Stomach (tissue), 8 donors: ENCODE measurements at regions not wholly inside any gene's neighbourhood (a gene's known extent, or its start where the extent isn't known, plus 50 kb on each side); places are given as distances from the start of the nearest gene placed in this dataset.
A peak's percentile ranks its signal among the peaks of the same experiment; 100 is the strongest.

ENCODE experiments used
- DNase-seq, 2 donors: peaks; one replicate each; pipeline versions ENCODE4 v3.0.0 to v3.0.0-alpha.2; 2013 to 2019
- H3K27ac ChIP-seq, 5 donors: fragments of 200-600 bp in 4 of 5; sonication (generic) in 4 of 5; one replicate each; pipeline ENCODE4 v1.5.1; 2013 to 2019; ENCODE audit warnings: mild to moderate bottlenecking in 1 of 5, moderate library complexity in 1 of 5
- H3K27me3 ChIP-seq, 3 donors: fragments of 200-600 bp; sonication (generic); one replicate each; pipeline ENCODE4 v1.5.1; 2017 to 2019; ENCODE audit warnings: mixed run types in 1 of 3
- H3K36me3 ChIP-seq, 4 donors: fragments of 200-600 bp; sonication (generic); 1 replicate in 3 of 4; 2 replicates in 1 of 4; pipeline ENCODE4 v1.5.1; 2016 to 2019
- H3K4me1 ChIP-seq, 4 donors: fragments of 200-600 bp; sonication (generic); one replicate each; pipeline ENCODE4 v1.5.1; 2016 to 2019
- H3K4me3 ChIP-seq, 4 donors: fragments of 200-600 bp; sonication (generic) in 3 of 4; one replicate each; pipeline ENCODE4 v1.5.1; 2016 to 2019; ENCODE audit warnings: mild to moderate bottlenecking in 1 of 4
- H3K9me3 ChIP-seq, 4 donors: fragments of 200-600 bp; sonication (generic); one replicate each; pipeline ENCODE4 v1.5.1; 2016 to 2019
- CTCF ChIP-seq, 7 experiments: fragments of 450-650 bp in 4 of 7; fragments of 200-600 bp in 3 of 7; sonication (generic) in 3 of 7; IDR thresholded peaks; one replicate each; pipeline ENCODE4 v1.5.1; 2016 to 2019; ENCODE audit warnings: antibody characterized with exemption in 7 of 7, control low read depth in 2 of 7, mild to moderate bottlenecking in 1 of 7
- EP300 ChIP-seq: sonication (generic); formaldehyde crosslinking; IDR thresholded peaks from one replicate; pipeline ENCODE4 v1.6.1; 2017; ENCODE audit warnings: antibody characterized with exemption
- POLR2A ChIP-seq, 4 donors: fragments of 450-650 bp; IDR thresholded peaks; one replicate each; pipeline ENCODE4 v1.6.1; 2016; ENCODE audit warnings: antibody characterized with exemption in 4 of 4, control low read depth in 2 of 4, mild to moderate bottlenecking in 1 of 4, moderate library complexity in 1 of 4
- POLR2AphosphoS5 ChIP-seq, 3 donors: sonication (generic); formaldehyde crosslinking; IDR thresholded peaks; one replicate each; pipeline ENCODE4 v1.6.1; 2016; ENCODE audit warnings: antibody characterized with exemption in 3 of 3
- WGBS, 5 donors: extraction: QIAGEN DNeasy Blood & Tissue Kit in 3 of 5; methylation state at CpG; one replicate each; pipeline versions ENCODE4 v1.1.5 to v1.1.7; 2013 to 2018; 5-methylcytosine and 5-hydroxymethylcytosine counted together
- intact Hi-C: fragments of 100-400 bp; cut with DNase I; formaldehyde crosslinking; loops from one replicate; pipeline ENCODE4 v1.15.1; 2023; ENCODE audit warnings: low total_unique reads
- donor health status: healthy with polysubstance abuse.
- donor health status: Bipolar disorder and iron deficiency.
- donor health status: healthy.

- 67 to 86% (median 81%) methylated on average over 1 of the region's 1 CpG for WGBS, 5 donors
- Histone ChIP-seq H3K9me3 (peaks cover 0 to 11% (median 4%) of the 10 kb centered on the region in 4 donors), H3K36me3 (no peaks in the 10 kb centered on the region), H3K4me1 (no peaks in the 10 kb centered on the region), H3K27ac (no peak overlapping the region), H3K4me3 (no peak overlapping the region), H3K27me3 (no peaks in the 10 kb centered on the region)
- TF ChIP-seq POLR2A (IDR thresholded peaks at IDR 0.05) (no peak), EP300 (no peak), POLR2AphosphoS5 (IDR thresholded peaks at IDR 0.05) (no peak), CTCF (IDR thresholded peaks at IDR 0.05) (no peak)
- no peak for DNase-seq
- intact Hi-C loops = no loop called here
Measured at GRCh38 chr9:25421560-25421959, 256.7 kb downstream of the TUSC1 start.

GRCh38 chr9:25418974-25419373, 259.3 kb downstream of the TUSC1 start:
- Histone ChIP-seq H3K27me3 (no peaks in the 10 kb centered on the region), H3K36me3 (no peaks in the 10 kb centered on the region), H3K4me3 (no peak overlapping the region), H3K27ac (no peak overlapping the region), H3K4me1 (peaks cover 0 to 5% (median 0%) of the 10 kb centered on the region in 4 donors), H3K9me3 (no peaks in the 10 kb centered on the region)
- TF ChIP-seq CTCF (IDR thresholded peaks at IDR 0.05) = no peak
- TF ChIP-seq POLR2A (IDR thresholded peaks at IDR 0.05) = no peak
- TF ChIP-seq EP300 = no peak
- TF ChIP-seq POLR2AphosphoS5 (IDR thresholded peaks at IDR 0.05) = no peak
- DNase-seq = no peak
- intact Hi-C loops = no loop called here

GRCh38 chr9:25415718-25416117, 262.5 kb downstream of the TUSC1 start:
- peak in 1 of 2 donors; percentile 4 for DNase-seq
- 10 to 30% (median 25%) methylated on average over 1 of the region's 1 CpG for WGBS, 5 donors
- Histone ChIP-seq H3K27ac (no peak overlapping the region), H3K4me1 (peaks cover 0 to 5% (median 0%) of the 10 kb centered on the region in 4 donors), H3K36me3 (no peaks in the 10 kb centered on the region), H3K9me3 (no peaks in the 10 kb centered on the region), H3K4me3 (no peak overlapping the region), H3K27me3 (no peaks in the 10 kb centered on the region)
- intact Hi-C loops = no loop called here
- TF ChIP-seq POLR2A (IDR thresholded peaks at IDR 0.05) (no peak), CTCF (IDR thresholded peaks at IDR 0.05) (no peak), POLR2AphosphoS5 (IDR thresholded peaks at IDR 0.05) (no peak), EP300 (no peak)

- Histone ChIP-seq H3K9me3 (no peaks in the 10 kb centered on the region), H3K36me3 (no peaks in the 10 kb centered on the region), H3K4me3 (no peak overlapping the region), H3K4me1 (peaks cover 0 to 5% (median 0%) of the 10 kb centered on the region in 4 donors), H3K27ac (no peak overlapping the region), H3K27me3 (no peaks in the 10 kb centered on the region)
- DNase-seq = no peak
- WGBS, 5 donors = 78 to 92% (median 88%) methylated on average over 1 of the region's 1 CpG
- intact Hi-C loops = no loop called here
- TF ChIP-seq POLR2A (IDR thresholded peaks at IDR 0.05) (no peak), CTCF (IDR thresholded peaks at IDR 0.05) (no peak), EP300 (no peak), POLR2AphosphoS5 (IDR thresholded peaks at IDR 0.05) (no peak)
Measured at GRCh38 chr9:25412646-25413045, 265.6 kb downstream of the TUSC1 start.

GRCh38 chr9:25397746-25398145, 280.5 kb downstream of the TUSC1 start:
- Histone ChIP-seq H3K9me3 (no peaks in the 10 kb centered on the region), H3K27ac (no peak overlapping the region), H3K4me1 (no peaks in the 10 kb centered on the region), H3K27me3 (no peaks in the 10 kb centered on the region), H3K4me3 (no peak overlapping the region), H3K36me3 (no peaks in the 10 kb centered on the region)
- no peak for DNase-seq
- intact Hi-C loops = no loop called here
- TF ChIP-seq POLR2AphosphoS5 (IDR thresholded peaks at IDR 0.05) (no peak), POLR2A (IDR thresholded peaks at IDR 0.05) (no peak), EP300 (no peak), CTCF (IDR thresholded peaks at IDR 0.05) (no peak)
